GM12892 (cell line): ENCODE measurements at regions not wholly inside any gene's neighbourhood (a gene's known extent, or its start where the extent isn't known, plus 50 kb on each side); places are given as distances from the start of the nearest gene placed in this dataset.

Experiments used
- POLR2A ChIP-seq: IDR thresholded peaks from 2 replicates; pipeline ENCODE4 v1.6.1; 2011; ENCODE audit warnings: low read depth, low read length, control low read depth
- POLR2AphosphoS5 ChIP-seq: IDR thresholded peaks from 2 replicates; pipeline ENCODE4 v1.6.1; 2011; ENCODE audit warnings: low read depth, low read length, control low read depth

- TF ChIP-seq POLR2AphosphoS5 (no peak), POLR2A (no peak)
Measured at GRCh38 chr10:109200646-109201045, 722.7 kb downstream of the XPNPEP1 start.
